Stimulated activated CD4-positive, alpha-beta T cell treated with anti-CD3 and anti-CD28 coated beads, Interleukin-15, amount 100 ng/mL, for 48 hours (primary cell): ENCODE measurements at regions not wholly inside any gene's neighbourhood (a gene's known extent, or its start where the extent isn't known, plus 50 kb on each side); places are given as distances from the start of the nearest gene placed in this dataset.

ENCODE experiments used
- DNase-seq, 2 donors: peaks; one replicate each; pipeline ENCODE4 v3.0.0-alpha.2; 2020; ENCODE audit warnings: low read depth in 2 of 2

DNA sequence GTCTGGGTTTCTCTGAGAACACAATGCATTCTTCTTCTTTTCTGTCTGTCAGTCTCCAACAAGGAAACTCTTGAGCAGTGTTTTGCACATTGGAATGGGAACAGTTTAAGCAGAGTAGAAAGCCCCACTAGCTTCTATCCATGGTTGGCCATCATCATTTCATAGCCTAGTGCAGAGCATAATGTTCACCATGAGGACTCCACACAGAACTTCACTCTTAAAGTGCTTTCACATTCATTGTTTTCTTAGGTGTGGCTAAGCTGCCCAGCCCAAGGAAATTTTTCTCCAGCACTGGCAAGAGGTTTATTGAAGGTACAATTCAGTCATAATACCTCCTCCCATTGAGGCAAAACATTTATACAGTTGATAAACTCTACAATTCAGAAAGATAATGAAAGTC is 503.0 kb upstream of the CD180 start:
- no peak for DNase-seq

DNA sequence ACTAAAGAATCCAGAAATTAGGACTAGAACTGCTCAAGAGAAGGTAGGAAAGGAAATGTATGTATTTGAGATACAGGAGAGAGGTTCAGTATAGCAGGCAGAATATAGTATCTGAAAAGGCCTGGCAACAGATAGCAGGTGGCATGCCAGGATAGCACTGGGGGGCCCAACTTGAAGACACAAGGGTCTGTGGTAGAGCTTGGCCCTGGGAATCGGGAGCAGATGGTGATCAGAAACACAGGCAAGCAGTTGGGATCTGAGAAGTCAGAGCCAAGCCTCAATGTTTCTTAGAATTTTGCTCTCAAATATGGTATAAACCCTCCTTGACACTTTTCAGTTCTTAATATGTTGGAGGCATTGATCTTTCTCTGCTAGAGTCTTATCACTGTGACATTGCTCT is 499.8 kb upstream of the CD180 start:
- DNase-seq = no peak

DNA sequence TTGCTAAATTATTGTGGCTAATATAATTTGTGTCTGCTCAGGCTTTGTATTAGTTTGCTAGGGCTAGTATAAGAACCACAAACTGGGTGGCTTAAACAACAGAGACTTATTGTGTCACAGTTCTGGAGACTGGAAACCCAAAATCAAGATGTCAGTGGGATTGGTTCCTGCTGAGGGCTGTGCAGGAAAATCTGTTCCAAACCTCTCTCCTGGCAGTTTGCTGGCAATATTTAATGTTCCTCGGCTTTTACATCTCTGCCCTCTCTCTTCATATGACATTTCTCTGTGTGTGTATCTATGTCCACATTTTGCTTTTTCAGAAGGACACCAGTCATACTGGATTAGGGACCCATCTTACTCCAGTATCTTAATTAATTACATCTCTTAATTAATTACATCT is 498.8 kb upstream of the CD180 start:
- no peak for DNase-seq

- no peak for DNase-seq
These were observed 498.2 kb upstream of the CD180 start for GRCh38 chr5:67694810-67695191.

DNA sequence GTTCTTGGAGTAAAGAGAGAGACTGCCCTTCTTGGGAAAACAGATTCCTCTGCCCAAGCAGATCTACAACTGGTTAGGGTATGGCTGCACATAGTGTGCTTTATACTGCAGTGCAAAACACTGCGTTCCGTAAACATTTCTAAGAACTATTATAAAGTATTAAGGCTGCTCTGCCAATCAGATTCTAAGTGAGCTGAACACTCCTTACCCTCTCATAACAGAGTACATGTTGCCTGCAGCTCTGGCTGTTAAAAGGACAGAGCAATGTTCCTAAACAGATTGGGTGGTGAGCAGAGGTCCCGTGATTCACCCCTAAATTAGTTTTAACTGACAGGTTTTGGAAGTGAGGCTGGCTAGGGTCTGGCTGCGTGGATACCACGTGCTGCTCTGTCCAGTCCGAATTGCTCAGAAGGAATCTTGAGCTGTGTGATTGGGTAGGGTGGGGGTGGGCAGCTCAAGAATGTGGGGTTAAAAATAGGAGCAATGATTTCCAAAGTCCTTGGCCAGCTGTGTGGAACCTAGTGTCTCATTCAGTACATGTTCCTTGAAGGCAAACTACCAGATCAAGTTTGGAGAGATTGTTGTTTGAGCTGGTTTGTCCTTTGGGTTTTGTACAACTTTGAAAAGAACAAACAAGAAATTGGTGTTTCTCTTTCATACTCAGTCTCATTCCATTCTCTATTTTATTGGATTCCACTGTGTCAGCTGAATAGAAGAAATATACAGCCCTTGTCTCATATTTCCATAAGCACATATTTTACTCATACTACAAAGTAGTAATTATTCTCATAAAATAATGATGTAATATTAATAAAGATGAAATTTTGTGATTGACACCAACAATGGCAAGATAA is 497.6 kb upstream of the CD180 start:
- no peak for DNase-seq

DNA sequence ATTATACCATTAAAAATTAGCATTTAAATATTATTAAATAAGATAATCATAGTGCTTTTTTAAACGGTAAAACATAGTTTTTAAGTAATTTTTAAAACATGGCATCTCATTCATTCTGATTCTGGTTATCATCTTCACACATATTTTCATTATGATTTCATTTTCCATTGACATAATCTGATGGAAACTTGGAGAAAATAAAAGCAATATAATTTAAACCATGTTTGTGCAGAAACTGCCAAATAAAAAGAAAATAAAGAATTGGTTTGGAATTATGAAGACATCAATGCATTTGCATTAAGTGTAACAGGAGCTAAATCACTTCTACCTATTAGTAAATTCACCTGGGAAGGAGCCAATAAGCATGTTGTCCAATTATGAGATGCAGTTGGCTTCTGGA is 490.1 kb upstream of the CD180 start:
- no peak for DNase-seq

DNA sequence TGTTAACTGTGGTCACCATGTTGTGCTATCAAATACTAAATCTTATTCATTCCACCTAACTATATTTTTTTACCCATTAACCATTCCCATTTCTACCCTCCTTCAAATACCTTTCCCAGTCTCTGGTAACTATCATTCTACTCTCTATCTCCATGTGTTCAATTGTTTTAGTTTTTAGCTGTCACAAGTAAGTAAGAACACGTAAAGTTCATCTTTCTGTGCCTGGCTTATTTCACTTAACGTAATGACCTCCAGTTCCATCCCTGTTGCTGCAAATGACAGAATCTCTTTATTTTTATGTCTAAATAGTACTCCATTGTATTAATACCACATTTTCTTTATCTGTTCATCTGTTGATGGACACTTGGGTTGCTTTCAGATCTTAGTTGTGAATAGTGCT is 485.1 kb upstream of the CD180 start:
- no peak for DNase-seq

- no peak for DNase-seq
These were observed 483.5 kb upstream of the CD180 start for GRCh38 chr5:67680099-67680498.

DNA sequence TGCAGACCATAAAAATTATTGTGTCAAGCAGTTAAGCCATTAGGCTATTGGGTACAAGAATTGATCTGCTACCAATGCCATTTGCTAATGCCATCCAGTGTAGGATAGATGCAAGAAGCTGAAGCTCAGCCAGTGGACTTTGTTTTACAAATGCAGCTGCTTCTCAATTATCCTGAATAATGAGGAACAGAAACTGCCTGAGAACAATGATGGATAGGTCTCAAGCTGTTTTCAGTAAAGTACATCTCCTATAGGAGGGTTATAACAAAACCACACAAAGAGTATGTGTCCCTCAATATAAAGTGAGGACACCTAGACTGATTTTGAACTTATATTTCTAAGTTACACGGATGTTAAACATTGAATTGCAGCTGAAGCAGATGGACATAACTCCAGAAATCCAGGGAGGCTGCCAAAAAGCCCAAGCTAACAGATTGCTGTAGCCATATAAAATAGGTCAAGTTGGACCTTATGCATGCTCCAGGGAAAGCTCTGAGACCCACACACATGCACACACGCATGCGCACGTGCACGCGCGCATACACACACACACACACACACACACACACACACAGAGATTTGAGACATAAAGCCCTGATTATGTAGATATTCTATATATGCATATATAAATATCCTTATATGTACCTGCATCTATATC is 482.7 kb upstream of the CD180 start:
- no peak for DNase-seq

DNA sequence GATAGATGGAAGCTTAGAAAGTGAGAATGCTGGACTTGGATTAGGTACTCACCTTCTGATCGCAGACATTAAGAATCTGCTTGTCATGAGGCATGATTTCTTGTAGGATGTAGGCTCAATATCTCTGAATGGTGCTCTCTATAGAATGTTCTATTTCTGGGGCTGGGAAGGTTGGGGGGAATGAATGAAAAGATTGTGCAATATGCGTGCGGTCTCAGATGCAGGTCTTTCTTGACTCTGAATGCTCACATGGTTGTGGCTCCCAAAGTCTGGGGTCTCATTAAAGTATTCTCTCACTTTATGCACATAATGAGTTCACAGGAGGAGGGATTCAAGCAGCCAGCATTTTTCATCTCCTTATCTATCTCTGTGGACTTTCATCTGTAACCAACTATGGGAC is 482.0 kb upstream of the CD180 start:
- no peak for DNase-seq

GRCh38 chr5:67677422-67677970 is 480.9 kb upstream of the CD180 start:
- DNase-seq = no peak

GRCh38 chr5:67676863-67677262 is 480.3 kb upstream of the CD180 start:
- DNase-seq = no peak

DNA sequence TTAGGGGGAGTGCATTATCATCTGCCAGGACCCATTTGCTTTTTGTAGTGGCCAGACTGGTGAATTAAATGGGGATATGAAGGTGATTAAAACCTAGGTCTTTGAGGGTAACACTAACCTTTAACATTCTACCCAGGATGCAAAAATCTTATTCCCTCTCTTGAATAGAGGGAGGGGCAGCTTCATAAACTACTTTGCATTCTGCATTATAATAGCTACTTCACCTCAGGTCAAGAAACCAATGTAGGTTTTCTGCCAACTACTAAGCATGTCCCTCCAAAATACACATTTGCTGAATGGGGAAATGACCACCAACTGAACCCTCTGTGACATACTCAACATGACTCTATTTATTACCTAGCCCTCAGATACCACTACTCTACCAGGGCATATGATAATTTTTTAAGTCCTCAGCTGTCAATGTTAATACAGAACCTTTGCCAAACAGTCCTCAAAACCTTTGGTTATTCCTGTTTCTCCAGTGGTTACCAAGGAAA is 477.6 kb upstream of the CD180 start:
- no peak for DNase-seq

DNA sequence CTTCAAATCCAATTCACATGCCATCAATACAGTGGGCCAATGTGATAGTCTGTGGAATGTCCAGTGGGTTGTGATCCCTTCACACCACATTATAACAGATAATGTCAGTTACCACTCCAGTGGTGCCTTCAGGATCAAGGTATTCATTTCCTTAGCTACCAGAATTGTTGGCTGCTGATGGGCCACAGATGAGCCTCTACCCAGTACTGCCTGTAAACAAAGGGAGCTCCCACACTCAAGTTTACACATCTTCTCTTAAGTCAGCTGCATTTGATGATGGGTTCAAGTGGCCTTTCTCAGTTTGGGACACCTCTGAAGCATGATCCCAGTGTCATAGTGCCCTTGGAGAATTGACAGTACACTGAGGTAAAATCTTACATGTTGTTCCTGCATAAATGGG is 477.0 kb upstream of the CD180 start:
- no peak for DNase-seq

GRCh38 chr5:67673180-67673579 is 476.6 kb upstream of the CD180 start:
- DNase-seq = no peak

GRCh38 chr5:67672636-67673035 is 476.0 kb upstream of the CD180 start:
- DNase-seq = no peak

GRCh38 chr5:67669916-67670315 is 473.3 kb upstream of the CD180 start:
- DNase-seq = no peak

DNA sequence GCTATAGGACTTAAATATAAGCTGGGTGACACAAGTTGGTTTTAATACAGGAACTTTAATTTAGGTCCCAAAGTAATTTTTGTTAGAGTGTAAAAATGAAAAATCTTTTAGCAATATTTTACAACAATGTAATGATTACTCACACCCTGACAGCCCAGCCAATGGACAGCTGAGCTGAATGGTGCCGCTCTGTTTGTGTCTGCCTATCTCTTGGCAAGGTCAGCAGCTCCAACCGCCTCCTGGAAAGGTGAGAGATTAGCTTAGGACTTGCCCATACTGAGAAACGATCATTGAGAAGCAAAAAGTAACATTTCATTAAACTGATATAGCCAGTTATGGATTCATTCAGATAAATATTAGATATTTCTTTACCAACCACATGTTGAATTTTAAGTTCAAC is 463.6 kb upstream of the CD180 start:
- DNase-seq = no peak

DNA sequence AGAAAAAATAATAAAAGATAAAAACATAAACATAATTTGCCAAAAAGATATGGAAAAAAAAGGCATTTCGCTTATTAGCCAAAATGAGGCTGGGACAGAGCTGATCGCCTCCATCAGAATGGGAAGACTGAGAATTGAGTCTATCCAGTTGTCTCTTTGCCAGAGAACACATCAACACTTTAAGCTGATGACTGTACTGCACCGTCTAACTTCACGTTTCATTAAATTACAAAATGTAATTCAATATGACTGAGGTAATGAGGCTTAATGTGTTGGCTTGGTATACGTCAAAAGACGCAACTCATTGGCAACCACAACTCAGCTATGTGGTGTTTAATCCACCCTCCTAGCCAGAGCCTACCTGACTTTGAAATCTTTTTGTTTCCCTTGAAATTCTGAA is 462.7 kb upstream of the CD180 start:
- no peak for DNase-seq

GRCh38 chr5:67657055-67657454 is 460.5 kb upstream of the CD180 start:
- no peak for DNase-seq

GRCh38 chr5:67652201-67652600 is 455.6 kb upstream of the CD180 start:
- no peak for DNase-seq

DNA sequence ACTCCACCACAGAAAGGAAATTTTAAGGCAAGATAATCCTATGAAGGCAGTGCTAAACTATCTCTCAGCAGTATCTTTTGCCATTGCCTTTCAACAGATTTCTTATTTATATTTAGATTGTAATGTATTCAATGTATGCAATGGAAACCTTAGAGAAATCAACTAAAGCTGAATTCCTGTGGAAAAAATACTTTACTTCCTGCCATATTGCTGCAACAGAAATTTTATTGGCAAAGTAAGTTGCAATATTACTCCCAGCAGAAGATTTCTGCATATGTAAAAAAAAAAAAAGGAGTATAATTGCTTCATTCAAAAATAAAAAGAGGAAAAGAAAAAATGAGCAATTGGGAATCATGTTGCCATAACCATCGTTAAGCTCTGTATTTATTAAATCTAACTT is 454.6 kb upstream of the CD180 start:
- no peak for DNase-seq

GRCh38 chr5:67648201-67648671 is 451.6 kb upstream of the CD180 start:
- DNase-seq = no peak
